VCaP (cell line): ENCODE measurements at regions not wholly inside any gene's neighbourhood (a gene's known extent, or its start where the extent isn't known, plus 50 kb on each side); places are given as distances from the start of the nearest gene placed in this dataset.

ENCODE experiments used
- H3K27ac ChIP-seq: fragments of 450-650 bp; 2 replicates; pipeline ENCODE4 v1.5.1; 2017
- TF ChIP-seq, protein P1 (sequence below): fragments of 450-650 bp; conservative IDR thresholded peaks from 2 replicates; pipeline ENCODE4 v1.5.1; 2017; ENCODE audit warnings: mild to moderate bottlenecking, moderate library complexity

DNA sequence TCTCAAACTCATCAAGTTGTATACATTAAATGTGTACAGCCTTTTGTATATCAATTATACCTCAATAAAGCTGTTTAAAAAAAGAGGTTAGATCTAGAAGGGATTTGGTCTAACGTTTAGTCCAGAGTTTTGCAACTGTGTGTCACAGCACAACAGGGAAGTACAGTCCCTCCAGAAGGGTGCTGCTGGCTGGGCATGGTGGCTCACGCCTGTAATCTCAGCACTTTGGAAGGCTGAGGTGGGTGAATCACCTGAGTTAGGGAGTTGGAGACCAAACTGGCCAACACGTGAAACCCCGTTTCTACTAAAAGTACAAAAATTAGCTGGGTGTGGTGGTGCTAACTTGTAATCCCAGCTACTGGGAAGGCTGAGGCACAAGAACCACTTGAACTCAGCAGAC lies 78.3 kb upstream of the HAO2 start:
- no peak overlapping the region for H3K27ac ChIP-seq
- TF ChIP-seq, protein P1, sequence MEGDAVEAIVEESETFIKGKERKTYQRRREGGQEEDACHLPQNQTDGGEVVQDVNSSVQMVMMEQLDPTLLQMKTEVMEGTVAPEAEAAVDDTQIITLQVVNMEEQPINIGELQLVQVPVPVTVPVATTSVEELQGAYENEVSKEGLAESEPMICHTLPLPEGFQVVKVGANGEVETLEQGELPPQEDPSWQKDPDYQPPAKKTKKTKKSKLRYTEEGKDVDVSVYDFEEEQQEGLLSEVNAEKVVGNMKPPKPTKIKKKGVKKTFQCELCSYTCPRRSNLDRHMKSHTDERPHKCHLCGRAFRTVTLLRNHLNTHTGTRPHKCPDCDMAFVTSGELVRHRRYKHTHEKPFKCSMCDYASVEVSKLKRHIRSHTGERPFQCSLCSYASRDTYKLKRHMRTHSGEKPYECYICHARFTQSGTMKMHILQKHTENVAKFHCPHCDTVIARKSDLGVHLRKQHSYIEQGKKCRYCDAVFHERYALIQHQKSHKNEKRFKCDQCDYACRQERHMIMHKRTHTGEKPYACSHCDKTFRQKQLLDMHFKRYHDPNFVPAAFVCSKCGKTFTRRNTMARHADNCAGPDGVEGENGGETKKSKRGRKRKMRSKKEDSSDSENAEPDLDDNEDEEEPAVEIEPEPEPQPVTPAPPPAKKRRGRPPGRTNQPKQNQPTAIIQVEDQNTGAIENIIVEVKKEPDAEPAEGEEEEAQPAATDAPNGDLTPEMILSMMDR: no peak

DNA sequence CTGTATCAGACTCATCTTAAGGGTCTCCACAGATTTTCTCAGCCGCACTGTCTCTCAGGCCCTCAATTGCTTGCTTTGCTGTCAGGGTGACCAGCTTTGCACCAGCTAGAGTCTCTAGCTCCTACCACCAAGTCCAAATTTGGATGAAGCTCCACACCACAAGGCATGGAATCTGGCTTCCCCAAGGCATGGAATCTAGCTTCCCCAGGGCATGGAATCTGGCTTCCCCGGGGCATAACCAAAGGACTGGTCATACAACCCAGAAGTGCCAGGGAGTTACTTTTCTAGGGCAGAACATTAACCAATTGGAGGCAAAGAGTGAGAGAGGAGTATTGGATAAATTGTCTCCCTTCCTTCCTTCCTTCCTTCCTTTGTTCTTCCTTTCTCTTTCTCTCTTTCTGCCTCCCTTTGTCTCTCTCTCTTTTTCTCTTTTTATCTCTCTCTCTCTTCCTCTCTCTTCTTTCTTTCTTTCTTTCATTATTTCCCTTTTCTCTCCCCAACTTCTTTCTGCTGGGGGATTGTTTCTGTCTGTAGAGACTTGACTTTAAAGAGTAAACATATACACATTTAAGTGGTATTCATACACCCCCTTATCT lies 76.9 kb upstream of the HAO2 start:
- TF ChIP-seq, protein P1: no peak
- H3K27ac ChIP-seq: no peak overlapping the region

DNA sequence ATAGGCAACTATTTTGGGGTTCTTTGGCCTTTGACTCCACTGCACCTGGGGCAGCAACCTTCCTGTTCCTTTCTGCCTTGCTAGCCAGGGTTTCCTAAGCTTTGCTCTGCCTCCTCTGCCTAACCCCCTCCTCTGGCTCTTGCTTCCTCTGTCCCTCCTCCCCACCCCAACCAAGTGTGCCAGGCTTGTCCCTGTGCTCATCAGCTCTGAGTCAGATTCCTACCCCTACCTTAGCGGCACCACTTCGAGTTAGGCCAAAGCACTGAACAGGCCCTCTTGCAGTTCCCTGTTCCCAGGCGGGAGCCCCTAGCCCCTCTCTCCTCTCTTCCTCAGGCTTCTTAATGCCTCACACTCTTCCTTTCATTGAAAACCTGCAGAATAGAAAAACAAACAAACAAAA lies 74.8 kb upstream of the HAO2 start:
- no peak overlapping the region for H3K27ac ChIP-seq
- TF ChIP-seq, protein P1: no peak

DNA sequence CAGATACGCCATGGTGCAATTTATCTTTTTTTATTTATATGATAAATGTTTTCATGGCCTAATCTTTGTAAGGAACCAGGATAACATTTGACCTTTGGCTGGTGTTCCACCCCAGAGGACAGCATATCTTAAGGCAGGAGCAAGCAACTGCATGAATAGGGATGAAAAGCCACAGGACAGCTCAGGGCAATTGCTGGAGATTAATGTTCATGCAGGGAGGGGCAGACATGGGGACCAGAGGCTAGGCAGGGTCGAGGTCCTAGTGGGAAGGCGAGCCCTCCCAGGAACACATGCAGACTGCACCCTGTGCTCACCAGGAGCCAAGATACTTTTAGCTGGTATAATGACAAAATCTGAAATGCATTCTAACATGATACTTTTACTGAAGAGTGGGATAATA lies 74.4 kb upstream of the HAO2 start:
- no peak overlapping the region for H3K27ac ChIP-seq
- TF ChIP-seq, protein P1: no peak

DNA sequence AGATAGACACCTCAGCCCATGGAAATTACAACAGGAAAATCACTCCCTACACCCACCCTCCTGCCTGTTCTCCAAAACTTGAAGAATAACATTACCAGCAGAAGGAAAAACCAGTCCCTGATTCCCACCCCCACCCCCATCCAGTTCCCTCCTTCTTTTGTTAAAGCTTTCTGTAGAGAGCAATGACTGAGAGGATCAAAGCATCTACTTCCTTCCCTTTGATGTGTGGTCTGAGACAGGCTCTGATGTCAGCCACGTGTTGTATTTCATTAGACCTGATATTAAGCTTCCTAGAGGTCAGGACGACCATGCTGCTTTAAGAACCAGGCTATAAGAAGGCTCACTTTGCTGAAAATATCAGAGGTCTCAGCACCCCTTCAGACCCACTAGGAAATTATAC lies 73.9 kb upstream of the HAO2 start:
- H3K27ac ChIP-seq: no peak overlapping the region
- TF ChIP-seq, protein P1: no peak

DNA sequence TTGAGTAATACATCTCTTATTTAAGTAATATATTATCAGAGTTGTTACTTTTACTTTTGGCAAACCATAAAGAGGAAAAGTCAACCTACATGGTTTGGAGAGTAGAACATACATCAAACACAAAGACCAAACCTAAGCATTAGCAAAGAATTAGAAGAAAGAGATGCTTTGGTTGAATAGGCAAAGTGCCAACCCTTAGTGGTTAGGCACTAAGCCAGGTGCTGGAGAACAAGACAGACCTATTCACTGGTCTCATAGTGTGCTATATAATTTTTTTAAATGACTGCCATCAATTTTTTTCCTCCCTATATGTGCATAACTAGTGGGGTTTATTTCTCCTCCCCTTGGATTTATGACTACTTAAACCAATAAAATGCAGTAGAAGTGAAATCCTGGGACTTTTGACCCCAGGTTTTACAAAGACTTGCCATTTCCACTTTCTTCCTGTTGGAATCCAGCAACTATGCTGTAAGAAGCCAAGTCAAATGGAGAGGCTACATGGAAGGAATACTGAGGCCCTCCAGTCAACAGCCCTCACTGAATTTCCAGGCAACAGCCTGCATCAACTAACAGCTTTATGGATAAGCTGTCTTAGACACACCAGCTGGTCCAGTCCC lies 69.8 kb upstream of the HAO2 start:
- TF ChIP-seq, protein P1: no peak
- H3K27ac ChIP-seq: no peak overlapping the region

DNA sequence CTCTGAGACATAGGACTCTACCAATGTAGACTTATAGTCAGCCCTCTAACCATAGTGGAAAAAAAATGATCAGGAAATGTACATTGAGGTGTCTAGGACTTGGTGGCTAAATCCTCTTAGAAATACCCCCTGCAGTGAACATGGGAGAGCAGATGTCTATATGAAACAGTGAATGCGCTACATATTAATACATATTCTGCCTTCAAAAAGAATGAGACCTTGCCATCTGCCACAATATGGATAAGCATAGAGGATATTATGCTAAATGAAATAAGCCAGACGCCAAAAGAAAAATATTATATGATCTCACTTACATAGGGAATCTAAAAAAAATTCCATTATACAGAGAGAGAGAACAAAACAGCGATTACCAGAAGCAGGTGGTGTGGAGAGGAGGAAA lies 66.6 kb upstream of the HAO2 start:
- no peak overlapping the region for H3K27ac ChIP-seq
- TF ChIP-seq, protein P1: no peak
